Loucy (cell line): ENCODE measurements at regions not wholly inside any gene's neighbourhood (a gene's known extent, or its start where the extent isn't known, plus 50 kb on each side); places are given as distances from the start of the nearest gene placed in this dataset.

Experiments
- EZH2phosphoT487 ChIP-seq: fragments of 200-600 bp; IDR thresholded peaks from 2 replicates; pipeline ENCODE4 v1.6.1; 2018; ENCODE audit warnings: antibody characterized with exemption, mild to moderate bottlenecking, moderate library complexity, borderline replicate concordance
- TF ChIP-seq, protein P1 (sequence below): fragments of 200-600 bp; sonication (generic); conservative IDR thresholded peaks from 2 replicates; pipeline ENCODE4 v1.5.1; 2014; ENCODE audit warnings: mild to moderate bottlenecking, antibody characterized with exemption, low read length

DNA sequence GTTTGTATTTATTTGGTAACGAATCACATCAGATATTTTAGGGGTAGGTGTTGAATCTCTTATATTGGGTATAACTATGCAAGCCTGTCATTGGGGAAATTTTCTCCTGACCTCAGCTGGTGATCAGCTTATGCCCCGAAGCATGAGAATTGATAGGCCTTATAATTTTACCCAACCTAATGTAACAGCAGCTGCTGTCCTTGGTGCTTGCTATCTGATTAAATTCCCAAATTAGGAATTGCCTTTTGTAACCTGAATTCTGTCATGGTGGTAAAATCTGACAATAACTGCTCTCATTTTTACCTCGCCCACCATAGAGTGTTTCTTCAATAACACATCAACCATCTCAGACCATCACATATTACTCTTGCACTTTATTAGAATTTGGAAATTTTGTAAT, 1542.6 kb upstream of the PIK3C3 start:
- TF ChIP-seq, protein P1, sequence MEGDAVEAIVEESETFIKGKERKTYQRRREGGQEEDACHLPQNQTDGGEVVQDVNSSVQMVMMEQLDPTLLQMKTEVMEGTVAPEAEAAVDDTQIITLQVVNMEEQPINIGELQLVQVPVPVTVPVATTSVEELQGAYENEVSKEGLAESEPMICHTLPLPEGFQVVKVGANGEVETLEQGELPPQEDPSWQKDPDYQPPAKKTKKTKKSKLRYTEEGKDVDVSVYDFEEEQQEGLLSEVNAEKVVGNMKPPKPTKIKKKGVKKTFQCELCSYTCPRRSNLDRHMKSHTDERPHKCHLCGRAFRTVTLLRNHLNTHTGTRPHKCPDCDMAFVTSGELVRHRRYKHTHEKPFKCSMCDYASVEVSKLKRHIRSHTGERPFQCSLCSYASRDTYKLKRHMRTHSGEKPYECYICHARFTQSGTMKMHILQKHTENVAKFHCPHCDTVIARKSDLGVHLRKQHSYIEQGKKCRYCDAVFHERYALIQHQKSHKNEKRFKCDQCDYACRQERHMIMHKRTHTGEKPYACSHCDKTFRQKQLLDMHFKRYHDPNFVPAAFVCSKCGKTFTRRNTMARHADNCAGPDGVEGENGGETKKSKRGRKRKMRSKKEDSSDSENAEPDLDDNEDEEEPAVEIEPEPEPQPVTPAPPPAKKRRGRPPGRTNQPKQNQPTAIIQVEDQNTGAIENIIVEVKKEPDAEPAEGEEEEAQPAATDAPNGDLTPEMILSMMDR, result no peak
- TF ChIP-seq EZH2phosphoT487, result no peak
